HG02981 (cell line): ENCODE measurements at regions not wholly inside any gene's neighbourhood (a gene's known extent, or its start where the extent isn't known, plus 50 kb on each side); places are given as distances from the start of the nearest gene placed in this dataset.

Source experiments
- ATAC-seq: cut with Tn5 transposase; IDR thresholded peaks from one replicate; pipeline ENCODE4 v1.9.1; 2021; ENCODE audit warnings: mild to moderate bottlenecking, moderate library complexity; ENCODE audit not compliant: unreplicated experiment

DNA sequence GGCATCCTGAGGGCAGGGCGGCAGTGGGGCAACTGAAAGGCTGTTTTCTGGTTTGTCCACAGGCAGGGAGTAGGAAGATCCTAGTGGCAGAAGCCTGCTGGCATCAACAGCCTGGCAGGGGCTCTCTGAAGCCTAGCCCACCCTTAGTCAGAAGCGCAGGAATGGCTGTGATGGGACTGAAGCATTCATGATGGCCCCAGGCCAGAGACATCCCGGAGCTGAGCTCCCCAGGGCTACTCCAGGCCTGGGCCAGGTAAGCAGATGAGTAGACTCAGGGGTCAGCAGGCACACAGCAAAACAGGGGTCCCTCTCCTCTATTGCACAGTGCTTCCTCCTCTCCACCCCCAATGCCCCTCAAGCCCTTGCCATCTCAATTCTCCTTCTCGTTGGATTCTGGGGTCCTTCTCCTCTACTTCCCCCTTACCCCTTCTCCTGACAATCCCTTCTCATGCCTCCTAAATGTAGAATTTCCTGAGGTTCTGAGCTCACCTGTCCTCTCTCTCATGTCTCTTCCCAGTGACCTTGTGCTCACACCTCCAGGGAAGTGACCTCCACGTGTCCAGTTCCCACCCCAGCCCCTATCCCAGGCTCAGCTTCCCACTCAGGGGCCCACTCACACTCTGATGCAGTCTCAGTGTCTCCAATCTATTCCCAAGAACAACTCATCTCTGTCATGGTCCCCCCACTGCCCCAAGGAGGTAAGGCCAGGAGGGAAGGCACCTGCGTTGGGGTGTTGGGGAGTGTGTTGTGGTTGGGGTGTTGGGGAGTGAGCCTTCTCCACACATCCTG is 158.7 kb upstream of the ZNF507 start:
- no peak for ATAC-seq

DNA sequence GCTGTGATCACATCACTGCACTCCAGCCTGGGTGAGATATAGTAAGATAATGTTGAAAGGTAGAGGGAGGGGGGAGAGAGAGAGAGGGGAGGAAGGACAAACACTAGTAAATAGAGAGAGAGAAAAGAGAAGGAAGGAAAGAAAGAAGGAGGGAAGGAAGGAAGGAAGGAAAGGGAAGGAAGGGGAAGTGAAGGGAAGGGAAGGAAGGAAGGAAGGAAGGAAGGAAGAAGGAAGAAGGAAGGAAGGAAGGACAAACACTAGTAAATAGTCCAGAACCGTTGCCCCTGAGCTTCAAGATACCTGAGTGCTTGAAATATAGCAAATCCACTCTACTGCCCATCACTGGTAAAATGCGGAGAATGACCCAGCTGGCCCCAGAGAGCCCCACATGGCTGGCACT is 156.5 kb upstream of the ZNF507 start:
- ATAC-seq, result no peak

DNA sequence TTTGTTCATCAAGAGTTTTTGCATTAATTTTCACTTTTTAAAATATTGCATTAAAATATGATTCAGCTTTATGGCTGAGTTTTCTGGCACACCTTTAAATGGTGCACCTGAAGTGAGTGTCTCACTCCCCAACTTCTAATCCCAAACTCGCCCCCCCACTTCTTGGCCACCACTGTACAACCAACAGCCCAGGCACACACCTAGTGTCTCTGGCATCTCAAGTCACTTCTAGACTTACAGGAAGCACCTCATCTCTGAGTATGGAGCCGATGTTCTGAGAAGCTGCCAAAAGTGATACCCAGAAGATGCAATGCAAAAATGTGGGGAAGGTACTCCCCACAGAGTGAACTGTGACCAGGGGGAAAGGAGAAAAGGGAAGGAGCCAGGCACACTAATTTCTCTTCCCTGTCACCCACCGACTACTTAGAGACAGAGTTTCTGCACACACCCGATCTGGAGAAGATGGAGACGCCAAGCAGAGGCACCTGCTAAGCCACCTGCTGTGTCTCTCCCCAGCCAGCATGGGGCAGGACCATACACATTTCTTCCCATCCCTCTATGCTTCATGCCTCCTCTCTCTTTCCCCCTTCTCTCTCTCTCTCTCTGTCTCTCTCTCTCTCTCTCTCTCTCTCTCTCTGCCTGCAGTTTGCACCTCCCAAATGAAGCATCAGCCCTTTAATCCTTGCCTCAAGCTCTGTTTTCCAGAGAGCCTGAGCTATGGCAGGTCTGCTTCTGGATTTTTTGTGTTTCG is 155.3 kb upstream of the ZNF507 start:
- no peak for ATAC-seq

DNA sequence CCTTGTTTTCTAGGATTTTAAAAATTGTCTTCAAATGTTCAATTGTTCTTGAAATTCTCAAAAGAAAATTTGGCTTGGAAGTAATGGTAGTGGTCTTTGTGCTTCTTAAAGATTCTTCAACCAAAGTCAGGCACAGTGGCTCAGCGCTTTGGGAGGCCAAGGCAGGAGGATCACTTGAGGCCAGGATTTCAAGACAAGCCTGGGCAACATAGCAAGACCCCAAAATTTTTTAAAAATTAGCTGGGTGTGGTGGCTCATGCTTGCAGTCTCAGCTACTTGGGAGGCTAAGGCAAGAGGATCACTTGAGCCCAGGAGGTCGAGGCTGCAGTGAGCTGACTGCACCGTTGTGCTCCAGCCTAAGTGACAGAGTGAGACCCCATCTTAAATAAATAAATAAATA is 153.5 kb upstream of the ZNF507 start:
- no peak for ATAC-seq

DNA sequence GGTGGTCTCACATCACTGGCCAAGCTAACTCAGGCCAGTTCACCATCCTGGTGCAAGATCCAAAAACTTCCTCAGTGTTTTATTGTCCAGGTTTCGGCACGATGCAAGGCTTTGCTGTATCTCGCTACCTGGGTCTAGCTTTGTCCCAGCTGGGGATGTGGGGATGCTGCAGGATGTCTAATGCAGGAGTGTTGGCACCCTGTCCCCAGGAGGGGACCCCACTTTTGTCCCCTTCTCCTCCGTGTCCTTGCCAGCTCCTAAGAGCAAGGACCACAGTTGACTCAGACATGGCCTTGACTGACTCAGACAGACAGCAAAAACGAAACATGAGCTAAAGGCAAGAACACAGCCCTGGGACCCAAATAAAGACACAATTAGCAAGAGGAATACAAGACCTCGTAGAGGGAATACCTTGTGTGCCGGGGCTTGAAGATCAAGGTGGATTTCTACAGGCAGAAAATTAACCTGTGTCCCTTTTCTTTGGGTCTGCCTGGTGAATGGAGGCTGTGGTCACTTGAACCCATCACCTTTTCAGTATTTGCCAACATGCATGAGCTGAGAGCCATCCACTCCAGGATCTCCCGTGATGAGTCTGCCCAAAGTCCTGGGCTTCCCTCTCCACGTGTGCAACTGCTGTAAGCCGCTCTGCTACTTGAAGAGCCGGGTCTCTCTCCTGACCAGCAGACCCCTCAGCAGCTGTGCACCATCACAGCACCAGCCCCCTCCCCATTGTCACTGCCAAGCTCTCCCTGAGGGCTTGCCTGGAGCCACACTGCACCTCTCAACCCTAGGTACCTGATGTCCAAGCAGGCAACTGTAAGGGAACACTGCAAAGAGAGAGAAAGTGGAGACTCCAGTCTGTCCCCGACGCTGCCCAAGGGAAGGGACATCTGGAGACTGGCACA is 149.5 kb upstream of the ZNF507 start:
- ATAC-seq, result no peak

DNA sequence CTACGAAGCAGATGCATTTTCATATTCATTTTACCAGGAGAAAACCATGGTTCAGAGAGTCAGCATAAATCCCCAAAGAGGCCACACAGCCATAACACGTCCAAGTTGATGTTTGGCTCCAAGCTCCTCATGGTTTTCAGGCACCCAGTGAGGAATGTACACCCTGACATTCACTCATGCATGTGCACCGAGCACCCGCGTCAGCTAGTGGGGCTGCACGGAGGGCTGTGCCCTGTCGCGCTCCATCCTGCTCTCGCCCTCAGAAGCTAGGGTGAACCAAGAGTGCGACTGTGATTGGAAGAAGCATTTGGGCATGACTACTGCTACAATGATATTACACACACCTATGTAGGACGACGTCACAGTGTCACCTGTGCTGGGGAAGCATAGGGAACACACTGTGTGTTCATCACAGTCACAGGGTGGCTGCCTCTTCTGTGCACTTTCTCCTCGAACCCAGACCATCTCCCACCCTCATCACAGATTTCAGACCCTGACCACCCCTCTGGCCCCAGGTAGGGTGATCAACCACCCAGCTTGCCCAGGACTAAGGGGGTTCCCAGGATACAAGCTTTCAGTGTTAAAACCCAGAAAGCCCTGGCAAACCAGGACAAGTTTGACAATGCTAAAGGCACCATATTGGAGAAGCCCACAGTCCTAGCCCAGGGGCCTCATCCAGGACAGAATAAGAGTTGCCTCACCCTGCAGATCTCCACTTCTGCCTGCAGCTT is 148.6 kb upstream of the ZNF507 start:
- no peak for ATAC-seq

DNA sequence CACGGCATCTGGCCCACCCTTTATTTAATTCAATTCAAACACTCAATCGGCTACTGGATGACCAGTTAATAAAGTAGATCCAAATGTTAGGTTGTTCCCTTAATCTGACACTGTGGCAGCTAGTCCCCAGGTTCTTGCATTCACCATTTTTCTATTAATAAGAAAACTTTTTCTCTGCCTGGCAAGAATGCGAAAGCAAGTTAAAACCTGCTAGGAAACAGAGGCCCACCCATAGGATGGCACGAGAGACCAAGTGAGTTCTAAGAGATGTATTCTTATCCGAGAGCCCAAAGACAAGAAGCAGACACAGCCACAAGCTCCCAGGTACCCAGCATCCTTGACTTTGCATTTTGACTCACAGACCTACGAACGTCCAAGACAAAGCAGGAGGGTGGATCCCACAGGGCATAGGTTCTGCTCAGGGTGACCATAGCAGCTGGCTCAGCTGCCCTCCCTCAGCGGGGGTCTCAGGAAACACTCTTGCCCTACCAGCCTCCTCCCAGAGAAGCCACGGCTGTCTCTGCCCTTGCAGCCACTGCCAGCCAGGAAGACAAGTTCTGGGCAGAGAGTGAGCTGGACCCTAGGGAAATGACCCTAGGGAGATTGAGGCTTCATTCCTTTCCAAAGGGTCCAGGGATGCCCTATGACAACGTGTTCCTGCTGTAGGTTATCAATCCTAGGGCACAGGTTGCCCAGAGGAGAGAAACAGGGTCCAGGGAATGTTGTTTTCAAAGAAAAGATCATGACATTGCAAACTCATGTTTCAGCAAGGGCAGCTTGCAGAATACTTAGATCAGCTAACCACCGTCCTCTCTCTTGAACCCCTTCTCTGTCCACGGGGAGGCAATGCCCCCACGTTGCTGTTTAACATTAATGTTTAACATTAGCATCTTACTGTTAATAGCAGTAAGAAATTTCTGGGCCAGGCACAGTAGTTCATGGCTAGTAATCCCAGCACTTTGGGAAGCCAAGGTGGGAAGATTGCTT is 147.2 kb upstream of the ZNF507 start:
- no peak for ATAC-seq

DNA sequence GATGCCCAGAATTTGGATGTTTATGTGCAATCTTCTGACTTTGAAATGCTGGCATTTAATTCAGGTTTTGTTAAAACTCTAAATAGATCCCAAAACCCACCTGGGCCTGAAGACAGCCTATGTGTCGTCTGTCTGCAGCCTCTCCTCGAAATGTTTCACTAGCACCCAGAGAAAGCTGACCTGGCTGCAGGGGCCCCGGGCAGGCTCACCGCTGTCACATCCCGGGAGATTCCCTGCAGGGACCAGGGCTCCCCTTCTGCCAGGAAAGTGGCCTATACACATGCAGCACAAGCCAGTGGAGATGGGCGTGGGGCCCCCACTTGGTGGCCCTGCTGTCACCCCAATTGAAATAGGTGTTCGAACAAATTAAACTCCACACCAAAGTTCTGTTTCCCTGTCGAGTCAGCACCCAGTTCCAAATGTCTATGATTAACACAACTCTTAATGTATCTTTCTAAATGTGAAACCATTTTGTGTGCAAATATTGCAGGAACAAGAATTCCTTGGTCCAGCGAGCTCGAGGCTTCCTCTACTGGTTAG is 145.8 kb upstream of the ZNF507 start:
- no peak for ATAC-seq

DNA sequence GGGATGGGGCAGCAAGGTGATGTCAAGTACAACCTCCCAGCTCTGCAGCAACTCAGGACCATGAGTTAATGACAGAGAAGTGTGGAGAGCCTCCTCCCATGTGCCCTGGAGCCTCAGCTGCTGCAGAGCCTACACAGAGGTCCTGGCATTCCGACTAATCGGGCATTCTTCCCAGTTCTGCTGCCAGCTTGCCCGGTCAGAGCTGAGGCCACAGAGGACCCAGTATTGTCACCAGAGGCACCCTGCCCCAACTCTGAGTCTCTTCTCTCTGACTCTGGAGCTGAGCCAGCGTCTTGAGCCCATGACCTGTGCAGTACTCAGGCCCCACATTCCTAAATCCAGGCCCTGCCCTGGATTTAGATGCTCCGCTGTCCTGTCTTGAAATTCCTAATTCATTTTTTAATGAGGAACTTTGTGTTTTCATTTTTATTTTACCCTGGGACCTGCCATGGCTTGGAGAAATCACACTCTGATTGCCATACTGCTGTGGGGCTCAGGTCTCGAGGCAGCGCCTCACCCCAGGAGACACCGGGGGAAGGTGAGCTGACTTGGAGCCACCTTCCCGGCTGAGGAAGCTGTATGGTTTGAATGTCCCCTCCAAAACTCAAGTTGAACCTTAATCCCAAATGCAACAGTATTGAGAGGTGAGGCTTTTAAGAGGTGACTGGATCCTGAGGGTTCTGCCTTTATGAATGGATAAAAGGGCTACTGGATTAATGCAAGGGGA is 144.9 kb upstream of the ZNF507 start:
- no peak for ATAC-seq

DNA sequence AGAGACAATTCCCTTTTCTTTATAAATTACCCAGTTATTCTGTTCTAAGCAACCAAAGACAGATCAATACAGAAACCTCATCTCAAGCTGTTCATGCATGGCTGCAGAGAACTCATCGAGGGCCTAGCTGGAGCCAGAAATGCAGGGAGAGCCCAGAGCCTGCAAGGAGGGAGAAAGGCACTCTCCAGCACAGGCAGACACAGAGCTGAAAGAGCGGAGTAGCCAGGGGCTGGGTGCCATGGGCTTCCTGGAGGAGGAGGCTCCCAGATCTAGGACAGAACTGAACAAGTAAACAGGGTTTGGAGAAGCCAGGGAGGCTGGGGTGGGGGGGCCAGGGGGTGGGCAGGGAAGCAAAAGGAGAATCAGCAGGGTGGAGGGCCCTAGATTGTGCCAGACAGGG is 144.2 kb upstream of the ZNF507 start:
- ATAC-seq, result no peak

DNA sequence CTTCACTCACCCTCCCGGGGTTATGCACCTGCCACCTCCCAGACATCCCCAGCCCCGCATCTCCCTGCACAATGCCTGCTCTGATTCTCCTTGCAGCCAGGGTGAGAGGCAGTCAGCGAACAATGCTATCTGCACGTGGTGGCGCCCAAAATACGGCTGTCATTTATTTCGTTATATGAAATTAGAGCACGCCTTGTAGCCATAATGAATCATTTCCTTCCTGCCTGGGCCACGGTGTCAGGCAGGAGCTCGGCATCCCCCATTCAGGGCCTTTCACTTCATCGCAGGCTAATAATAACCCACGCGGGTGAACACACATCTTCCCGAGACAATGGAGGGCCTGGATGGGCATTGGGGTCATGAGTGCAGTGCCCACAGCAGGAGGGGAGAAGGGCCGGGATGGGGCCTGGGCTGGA is 143.8 kb upstream of the ZNF507 start:
- ATAC-seq, result no peak

DNA sequence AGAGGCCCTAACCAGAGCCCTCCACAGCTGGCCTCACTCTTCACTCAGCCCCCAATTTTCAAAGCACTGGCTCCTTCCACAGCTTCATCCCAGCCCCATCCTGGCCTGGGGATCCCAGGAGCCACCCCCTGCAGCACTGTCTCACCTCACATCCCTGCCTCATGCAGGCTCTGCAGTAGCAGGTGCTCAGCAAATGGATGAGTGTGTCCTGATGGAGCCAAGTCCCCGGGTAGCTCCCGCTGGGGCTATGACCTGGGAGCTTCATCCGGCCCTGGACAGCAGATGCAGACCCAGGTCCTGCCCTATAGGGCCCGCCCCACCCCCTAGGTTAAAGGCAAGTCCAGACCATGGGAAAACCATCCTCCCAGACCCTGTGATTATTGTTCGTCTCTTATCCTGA is 143.2 kb upstream of the ZNF507 start:
- no peak for ATAC-seq

DNA sequence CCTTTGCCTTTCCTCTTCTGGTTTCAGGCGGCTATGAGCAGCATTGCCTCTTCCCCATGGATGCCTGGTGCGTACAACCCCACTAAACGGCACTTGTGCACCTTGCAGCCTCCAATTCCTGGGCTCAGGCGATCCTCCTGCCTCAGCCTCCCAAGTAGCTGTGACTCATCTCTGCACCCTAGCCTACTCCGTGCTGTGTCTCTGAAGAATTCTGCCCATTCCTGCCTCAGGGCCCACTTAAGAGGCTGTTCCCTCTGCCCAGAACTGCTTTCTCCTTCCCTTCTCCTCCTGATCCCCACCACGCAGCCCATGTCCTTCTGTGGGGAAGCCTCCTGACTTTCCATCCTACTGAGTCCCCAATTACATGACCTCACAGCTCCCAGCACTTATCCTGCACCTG is 142.2 kb upstream of the ZNF507 start:
- no peak for ATAC-seq

DNA sequence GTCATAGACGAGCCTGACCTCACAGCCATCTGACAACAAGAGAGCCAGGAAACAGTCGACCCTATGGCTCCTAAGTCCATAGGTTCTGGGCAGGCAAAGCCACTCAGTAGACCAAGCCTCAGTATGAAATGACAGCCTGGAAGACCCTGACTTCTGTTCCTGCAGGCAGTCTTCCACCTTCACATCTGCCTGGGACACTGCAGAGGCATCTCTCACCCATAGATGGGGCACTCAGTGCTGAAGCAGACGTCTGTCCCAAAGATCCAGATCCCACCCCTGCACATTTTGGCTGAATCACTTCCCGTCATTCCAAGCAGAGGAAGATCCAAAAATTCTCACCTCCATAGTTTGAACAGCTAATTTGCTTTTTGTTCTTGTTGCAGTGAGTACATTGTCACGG is 139.3 kb upstream of the ZNF507 start:
- ATAC-seq, result no peak

DNA sequence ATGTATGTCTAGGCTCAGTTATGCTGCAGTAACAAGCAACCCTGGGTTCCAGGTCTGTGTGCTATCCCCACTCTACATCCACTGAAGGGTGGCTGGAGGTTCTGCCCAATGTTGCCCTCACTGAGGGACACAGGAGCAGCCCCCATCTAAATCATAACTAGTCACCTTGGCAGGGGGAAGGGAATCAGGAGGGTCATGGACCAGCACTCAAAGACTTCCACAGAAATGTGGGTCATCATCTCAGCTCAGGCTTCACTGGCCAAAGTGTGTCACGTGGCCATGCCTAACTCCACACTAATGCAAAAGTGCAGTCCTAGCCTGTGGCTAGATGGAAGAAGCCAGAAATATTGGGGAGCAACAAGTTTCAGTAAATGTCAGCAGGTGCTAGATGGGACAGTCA is 137.3 kb upstream of the ZNF507 start:
- ATAC-seq, result no peak

DNA sequence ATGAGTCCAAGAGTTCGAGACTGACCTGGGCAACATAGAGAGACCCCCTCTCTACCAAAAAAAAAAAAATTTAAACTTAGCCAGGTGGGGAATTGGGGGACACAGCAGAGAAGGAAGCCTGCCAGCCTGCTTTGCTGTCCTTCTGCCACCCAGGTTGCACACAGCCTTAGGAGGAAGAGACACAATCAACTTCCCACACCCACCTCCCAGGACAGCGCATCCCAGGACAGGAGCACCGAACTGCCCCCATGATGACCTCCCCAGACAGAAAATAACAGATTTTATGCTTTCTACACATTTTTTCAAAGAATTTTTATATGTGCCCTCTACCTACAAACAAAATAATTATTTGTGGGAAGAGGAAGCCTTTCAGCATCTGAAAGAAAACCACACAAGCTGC is 126.0 kb upstream of the ZNF507 start:
- no peak for ATAC-seq

DNA sequence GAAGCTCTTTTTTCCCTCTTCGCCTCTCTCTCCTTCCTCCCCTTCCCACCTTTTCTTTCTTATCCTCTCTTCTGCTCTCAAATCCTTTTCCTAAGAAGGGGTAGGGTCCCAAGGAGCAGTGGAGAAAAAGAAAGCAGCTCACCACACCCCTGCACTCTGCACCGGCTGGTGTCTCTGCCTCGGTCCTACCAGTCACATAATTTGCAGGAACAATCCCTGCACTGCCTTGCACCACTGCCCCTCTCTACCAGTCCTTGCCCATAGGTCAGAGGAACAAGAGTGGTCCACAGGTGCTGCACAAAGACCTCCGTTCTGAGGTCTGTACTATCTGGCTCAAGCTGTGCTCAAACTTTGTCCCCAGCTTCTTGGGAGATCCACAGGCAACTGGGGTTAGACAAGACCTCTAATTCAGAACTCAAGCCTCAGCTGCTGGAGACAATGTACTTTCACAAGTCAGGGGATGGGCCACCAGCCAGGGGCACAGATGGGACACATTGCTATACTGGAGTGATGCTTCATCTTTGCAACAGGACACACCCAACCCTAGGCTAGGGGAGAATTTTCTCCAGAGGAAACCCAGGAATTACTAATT is 125.4 kb upstream of the ZNF507 start:
- ATAC-seq, result no peak

DNA sequence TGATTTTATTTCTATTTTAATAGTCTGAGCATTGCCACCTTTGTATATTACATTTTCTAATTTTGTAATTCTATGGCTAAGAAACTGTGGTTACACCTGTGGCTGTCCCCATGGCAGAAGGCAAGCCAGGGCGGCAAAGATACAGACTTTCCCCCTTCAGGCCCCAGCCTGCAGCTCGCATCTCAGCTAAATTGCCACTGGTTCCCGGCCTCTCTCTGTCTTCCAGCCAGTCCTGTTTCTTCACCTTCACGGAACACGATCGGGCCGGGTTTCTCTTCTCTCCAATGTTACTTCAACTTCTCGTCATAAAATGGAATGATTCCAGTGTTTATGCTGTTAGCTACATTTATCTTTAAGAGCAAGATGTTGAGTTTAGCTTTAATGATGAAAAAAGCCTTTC is 124.5 kb upstream of the ZNF507 start:
- ATAC-seq, result no peak
